ENCODE measurements at regions not wholly inside any gene's neighbourhood (a gene's known extent, or its start where the extent isn't known, plus 50 kb on each side); places are given as distances from the start of the nearest gene placed in this dataset.

DNA sequence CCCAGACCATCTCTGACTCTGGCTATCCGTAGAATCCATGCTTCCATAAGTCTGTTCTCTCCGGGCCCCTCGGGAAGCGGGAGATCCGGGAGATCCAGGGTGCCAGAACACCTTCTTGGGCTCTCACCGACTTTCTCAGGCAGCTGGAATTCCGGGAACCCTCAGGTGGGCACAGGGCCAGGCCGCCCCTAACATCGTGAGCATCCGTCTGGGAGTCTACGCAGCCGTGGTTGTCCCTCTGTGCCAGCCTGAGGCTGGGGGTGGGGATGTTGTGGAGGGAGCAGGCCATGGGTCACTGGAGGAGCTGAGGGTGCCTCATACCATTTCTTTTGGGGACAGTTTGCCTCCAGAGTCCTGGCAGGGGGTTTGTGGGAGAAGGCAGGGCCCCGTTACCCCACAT is 92.3 kb upstream of the COL5A1 start:
- Histone ChIP-seq H3K27ac (ENCODE audit: insufficient read depth, low read length) (no peak overlapping the region), H2AK9ac (replicated peaks; ENCODE audit: low read depth, low read length, poor library complexity) (no peak overlapping the region), H2BK120ac (ENCODE audit: low read depth, low read length) (no peak overlapping the region), H4K8ac (ENCODE audit: low read depth in 2 of 2, low read length in 2 of 2) (no peak overlapping the region), H2BK15ac (ENCODE audit: low read depth, low read length) (no peak overlapping the region), H4K91ac (ENCODE audit: insufficient read depth, low read depth, low read length) (no peak overlapping the region), H2BK20ac (ENCODE audit: low read depth, low read length) (no peak overlapping the region), H3K9ac (ENCODE audit: low read depth, low read length) (no peak overlapping the region), H4K20me1 (ENCODE audit: insufficient read depth, low read length) (no peaks in the 10 kb centered on the region; the same call in 1 of the 2 replicates), H3K56ac (ENCODE audit: extremely low read depth, insufficient read depth, low read length) (no peak overlapping the region), H3K9me1 (ENCODE audit: insufficient read depth, low read length) (peaks cover 17% of the 10 kb centered on the region), H3K9me3 (ENCODE audit: control insufficient read depth, insufficient read depth, low read length) (no peaks in the 10 kb centered on the region), H3K4ac (ENCODE audit: low read depth, low read length) (no peak overlapping the region; the same call in 1 of the 2 replicates), H4K5ac (ENCODE audit: low read depth, low read length) (no peak overlapping the region), H3K4me2 (ENCODE audit: low read depth, low read length) (no peak overlapping the region), H2AFZ (replicated peaks; ENCODE audit: low read length, poor library complexity) (no peak overlapping the region), H3K14ac (replicated peaks; ENCODE audit: low read depth, low read length) (no peak overlapping the region), H3K4me3 (ENCODE audit: insufficient read depth, low read depth, low read length) (no peak overlapping the region), H2BK5ac (ENCODE audit: low read depth, low read length, poor library complexity, severe bottlenecking) (no peak overlapping the region), H2AK5ac (ENCODE audit: low read depth, low read length) (no peak overlapping the region; the same call in 1 of the 2 replicates), H3K79me1 (ENCODE audit: low read depth in 1 of 2, low read length in 2 of 2) (no peaks in the 10 kb centered on the region), H3K4me1 (ENCODE audit: control insufficient read depth, insufficient read depth, low read length) (peaks cover 33% of the 10 kb centered on the region), H3K23ac (ENCODE audit: low read depth, low read length) (no peak overlapping the region), H3K36me3 (ENCODE audit: control insufficient read depth, insufficient read depth, low read length) (no peaks in the 10 kb centered on the region), H3K27me3 (ENCODE audit: control insufficient read depth, insufficient read depth, low read length) (no peaks in the 10 kb centered on the region), H3K18ac (ENCODE audit: low read depth, low read length) (no peak overlapping the region)
- ChIA-PET POLR2A (ENCODE audit: unreplicated experiment) (no interaction called here), CTCF (no interaction called here)
- WGBS, 2 experiments (ENCODE audit: extremely low coverage in 2 of 2, insufficient read length in 1 of 2): 93% methylated on average over 7 of the region's 13 CpGs; no CpG with 5 or more reads in 1 of the 2 experiments
- TF ChIP-seq CEBPB (IDR thresholded peaks at IDR 0.05; ENCODE audit: low read depth, low read length) (no peak), BHLHE40 (IDR thresholded peaks at IDR 0.05; ENCODE audit: low read depth, low read length) (no peak), USF2 (IDR thresholded peaks at IDR 0.05; ENCODE audit: low read depth, low read length) (no peak), POLR2A (IDR thresholded peaks at IDR 0.05; ENCODE audit: low read depth, low read length) (no peak), ELK1 (IDR thresholded peaks at IDR 0.05; ENCODE audit: borderline replicate concordance, low read depth, low read length) (no peak), CTCF (conservative IDR thresholded peaks at IDR 0.05; ENCODE audit: low read depth, low read length) (no peak), MAZ (IDR thresholded peaks at IDR 0.05; ENCODE audit: borderline replicate concordance, low read depth, low read length) (no peak), RCOR1 (IDR thresholded peaks at IDR 0.05; ENCODE audit: insufficient replicate concordance, low read length) (no peak), RAD21 (IDR thresholded peaks at IDR 0.05; ENCODE audit: low read length) (no peak), FOS (IDR thresholded peaks at IDR 0.05; ENCODE audit: low read depth, low read length) (no peak), MXI1 (IDR thresholded peaks at IDR 0.05; ENCODE audit: borderline replicate concordance, low read depth, low read length) (no peak), NFE2L2 (IDR thresholded peaks at IDR 0.05; ENCODE audit: low read depth, low read length) (no peak), CHD1 (IDR thresholded peaks at IDR 0.05; ENCODE audit: low read depth, low read length) (no peak), RFX5 (IDR thresholded peaks at IDR 0.05; ENCODE audit: low read depth, low read length) (no peak)
- intact Hi-C loops (cut with micrococcal nuclease): no loop called here
- no TSS peak for BruUV-seq (replicated peaks)
- in situ Hi-C loops (cut with MboI; ENCODE audit: low sequenced_read_pairs): no loop called here
- dilution Hi-C loops (cut with HindIII; ENCODE audit: low sequenced_read_pairs, unreplicated experiment): no loop called here
- DNase-seq (no peak), ATAC-seq (ENCODE audit: low read depth) (no peak)

Measured in IMR-90 (cell line).